IMR-90 (cell line): ENCODE measurements at regions not wholly inside any gene's neighbourhood (a gene's known extent, or its start where the extent isn't known, plus 50 kb on each side); places are given as distances from the start of the nearest gene placed in this dataset.

Experiments used
- ATAC-seq: fragments of 200-7000 bp; cut with Tn5 transposase; 2 replicates; pipeline ENCODE4 v1.9.1; 2020; ENCODE audit warnings: low read depth, mild to moderate bottlenecking, moderate library complexity
- BruUV-seq: library from RNA; stranded (reverse); fragments of 400-500 nt; replicated peaks from 2 replicates; lab custom pipeline; 2021; lab: Mats Ljungman, UMichigan
- CTCF ChIA-PET: fragments of 300-600 bp; formaldehyde crosslinking; extraction: SDS; loops from one replicate; lab custom pipeline; 2021; ENCODE audit warnings: antibody characterized with exemption; lab: Yijun Ruan, JAX
- POLR2A ChIA-PET: fragments of 300-600 bp; sonication (Branson Sonifier 250); formaldehyde crosslinking; loops from one replicate; lab custom pipeline; 2022; ENCODE audit warnings: antibody characterized with exemption; ENCODE audit not compliant: unreplicated experiment; lab: Charles Lee
- DNase-seq: peaks from one replicate; pipeline ENCODE4 v3.0.0; 2013
- H2AFZ ChIP-seq: replicated peaks from 2 replicates; pipeline ENCODE3; 2013; ENCODE audit warnings: low read length, mild to moderate bottlenecking; ENCODE audit not compliant: poor library complexity
- H2AK5ac ChIP-seq: 2 replicates; pipeline ENCODE4 v1.6.1; 2013; ENCODE audit warnings: low read depth, low read length, inconsistent platforms
- H2AK9ac ChIP-seq: replicated peaks from 2 replicates; pipeline ENCODE3; 2013; ENCODE audit warnings: mild to moderate bottlenecking, low read depth, low read length, moderate library complexity; ENCODE audit not compliant: poor library complexity
- H2BK120ac ChIP-seq: 2 replicates; pipeline ENCODE4 v1.6.1; 2013; ENCODE audit warnings: low read depth, low read length, inconsistent platforms
- H2BK15ac ChIP-seq: 3 replicates; pipeline ENCODE4 v1.6.1; 2013; ENCODE audit warnings: low read depth, low read length, inconsistent platforms
- H2BK20ac ChIP-seq: 2 replicates; pipeline ENCODE4 v1.6.1; 2013; ENCODE audit warnings: low read depth, mild to moderate bottlenecking, inconsistent platforms, low read length, moderate library complexity
- H2BK5ac ChIP-seq: 2 replicates; pipeline ENCODE4 v1.6.1; 2013; ENCODE audit warnings: mild to moderate bottlenecking, low read depth, low read length, inconsistent platforms; ENCODE audit not compliant: poor library complexity, severe bottlenecking
- H3K14ac ChIP-seq: replicated peaks from 2 replicates; pipeline ENCODE4 v1.6.1; 2013; ENCODE audit warnings: low read depth, low read length, inconsistent platforms
- H3K18ac ChIP-seq: 2 replicates; pipeline ENCODE4 v1.6.1; 2013; ENCODE audit warnings: low read depth, low read length, control low read depth
- H3K23ac ChIP-seq: 2 replicates; pipeline ENCODE4 v1.6.1; 2013; ENCODE audit warnings: low read depth, low read length, inconsistent platforms
- H3K27ac ChIP-seq: 2 replicates; pipeline ENCODE4 v1.5.1; 2013; ENCODE audit warnings: mild to moderate bottlenecking, control low read depth, low read length; ENCODE audit not compliant: insufficient read depth
- H3K27me3 ChIP-seq: 2 replicates; pipeline ENCODE4 v1.6.1; 2013; ENCODE audit warnings: low read length; ENCODE audit not compliant: control insufficient read depth, insufficient read depth
- H3K36me3 ChIP-seq: 2 replicates; pipeline ENCODE4 v1.6.1; 2013; ENCODE audit warnings: low read length, mixed read lengths; ENCODE audit not compliant: control insufficient read depth, insufficient read depth
- H3K4ac ChIP-seq: 2 replicates; pipeline ENCODE4 v1.6.1; 2013; ENCODE audit warnings: low read depth, low read length, inconsistent platforms
- H3K4me1 ChIP-seq: 2 replicates; pipeline ENCODE4 v1.6.1; 2013; ENCODE audit warnings: low read length, mixed read lengths; ENCODE audit not compliant: control insufficient read depth, insufficient read depth
- H3K4me2 ChIP-seq: 2 replicates; pipeline ENCODE4 v1.6.1; 2013; ENCODE audit warnings: low read depth, mild to moderate bottlenecking, control low read depth, low read length, moderate library complexity
- H3K4me3 ChIP-seq: 2 replicates; pipeline ENCODE4 v1.5.1; 2013; ENCODE audit warnings: low read depth, mild to moderate bottlenecking, control low read depth, low read length, moderate library complexity; ENCODE audit not compliant: insufficient read depth
- H3K56ac ChIP-seq: 2 replicates; pipeline ENCODE4 v1.6.1; 2013; ENCODE audit warnings: low read length, inconsistent platforms; ENCODE audit not compliant: insufficient read depth; ENCODE audit errors: extremely low read depth
- H3K79me1 ChIP-seq, 2 experiments: 2 replicates each; pipeline ENCODE4 v1.6.1; 2013; ENCODE audit warnings: low read length in 2 of 2, inconsistent platforms in 1 of 2, low read depth in 1 of 2
- H3K9ac ChIP-seq: 2 replicates; pipeline ENCODE4 v1.6.1; 2013; ENCODE audit warnings: low read depth, low read length, control low read depth
- H3K9me1 ChIP-seq: 2 replicates; pipeline ENCODE4 v1.6.1; 2013; ENCODE audit warnings: low read length, inconsistent platforms; ENCODE audit not compliant: insufficient read depth
- H3K9me3 ChIP-seq: 2 replicates; pipeline ENCODE4 v1.6.1; 2013; ENCODE audit warnings: low read length; ENCODE audit not compliant: control insufficient read depth, insufficient read depth
- H4K20me1 ChIP-seq: 2 replicates; pipeline ENCODE4 v1.6.1; 2013; ENCODE audit warnings: low read length, inconsistent platforms; ENCODE audit not compliant: insufficient read depth
- H4K5ac ChIP-seq: 2 replicates; pipeline ENCODE4 v1.6.1; 2013; ENCODE audit warnings: mild to moderate bottlenecking, low read depth, low read length, control low read depth
- H4K8ac ChIP-seq, 2 experiments: 2 replicates each; pipeline ENCODE4 v1.6.1; 2013; ENCODE audit warnings: low read depth in 2 of 2, low read length in 2 of 2, control low read depth in 1 of 2, inconsistent platforms in 1 of 2
- H4K91ac ChIP-seq: 2 replicates; pipeline ENCODE4 v1.6.1; 2013; ENCODE audit warnings: low read depth, low read length, inconsistent platforms; ENCODE audit not compliant: insufficient read depth
- BHLHE40 ChIP-seq: fragments of 150-350 bp; IDR thresholded peaks from 2 replicates; pipeline ENCODE4 v1.6.1; 2016; ENCODE audit warnings: mild to moderate bottlenecking, low read depth, low read length
- CEBPB ChIP-seq: IDR thresholded peaks from 2 replicates; pipeline ENCODE4 v1.6.1; 2012; ENCODE audit warnings: low read depth, low read length, improper control_type of control experiment
- CHD1 ChIP-seq: IDR thresholded peaks from 2 replicates; pipeline ENCODE4 v1.6.1; 2012; ENCODE audit warnings: low read depth, low read length, improper control_type of control experiment
- FOS ChIP-seq: fragments of 150-350 bp; IDR thresholded peaks from 2 replicates; pipeline ENCODE4 v1.6.1; 2016; ENCODE audit warnings: low read depth, low read length
- MAFK ChIP-seq: IDR thresholded peaks from 2 replicates; pipeline ENCODE4 v1.6.1; 2012; ENCODE audit warnings: low read depth, low read length, improper control_type of control experiment
- MXI1 ChIP-seq: IDR thresholded peaks from 2 replicates; pipeline ENCODE4 v1.6.1; 2012; ENCODE audit warnings: low read depth, mild to moderate bottlenecking, low read length, moderate library complexity, borderline replicate concordance
- NFE2L2 ChIP-seq: fragments of 150-350 bp; IDR thresholded peaks from 2 replicates; pipeline ENCODE4 v1.6.1; 2016; ENCODE audit warnings: low read depth, mild to moderate bottlenecking, low read length
- POLR2A ChIP-seq: IDR thresholded peaks from 2 replicates; pipeline ENCODE4 v1.6.1; 2012; ENCODE audit warnings: mild to moderate bottlenecking, low read depth, low read length
- RAD21 ChIP-seq: IDR thresholded peaks from 2 replicates; pipeline ENCODE4 v1.6.1; 2012; ENCODE audit warnings: low read length, improper control_type of control experiment
- RCOR1 ChIP-seq: IDR thresholded peaks from 2 replicates; pipeline ENCODE4 v1.6.1; 2012; ENCODE audit warnings: mild to moderate bottlenecking, low read length, improper control_type of control experiment; ENCODE audit not compliant: insufficient replicate concordance
- RFX5 ChIP-seq: IDR thresholded peaks from 2 replicates; pipeline ENCODE4 v1.8.0; 2012; ENCODE audit warnings: low read depth, mild to moderate bottlenecking, low read length, moderate library complexity
- SMC3 ChIP-seq: fragments of 150-350 bp; IDR thresholded peaks from 2 replicates; pipeline ENCODE4 v1.6.1; 2016; ENCODE audit warnings: low read depth, mild to moderate bottlenecking, antibody characterized with exemption, low read length, moderate library complexity
- WGBS, 2 experiments: methylation state at CpG; one replicate each; pipeline versions ENCODE4 v1.1.5 to v1.1.7; 2013; ENCODE audit warnings: missing lambda C conversion rate in 2 of 2; ENCODE audit not compliant: insufficient read length in 1 of 2; ENCODE audit errors: extremely low coverage in 2 of 2; 5-methylcytosine and 5-hydroxymethylcytosine counted together
- dilution Hi-C: fragments of 300-500 bp; cut with HindIII; formaldehyde crosslinking; loops from one replicate; pipeline ENCODE4 v1.14.3; 2018; ENCODE audit warnings: low sequenced_read_pairs; ENCODE audit not compliant: unreplicated experiment
- in situ Hi-C: fragments of 300-500 bp; cut with MboI; formaldehyde crosslinking; loops from 3 replicates; pipeline ENCODE4 v1.14.3; 2019; ENCODE audit warnings: low sequenced_read_pairs, inconsistent platforms, mixed read lengths
- intact Hi-C: fragments of 100-400 bp; cut with micrococcal nuclease; formaldehyde crosslinking; loops from 2 replicates; pipeline ENCODE4 v1.10.0; 2022
- TF ChIP-seq, protein P1 (sequence below): fragments of 150-350 bp; IDR thresholded peaks from 2 replicates; pipeline ENCODE4 v1.6.1; 2016; ENCODE audit warnings: low read depth, mild to moderate bottlenecking, low read length, moderate library complexity, borderline replicate concordance

DNA sequence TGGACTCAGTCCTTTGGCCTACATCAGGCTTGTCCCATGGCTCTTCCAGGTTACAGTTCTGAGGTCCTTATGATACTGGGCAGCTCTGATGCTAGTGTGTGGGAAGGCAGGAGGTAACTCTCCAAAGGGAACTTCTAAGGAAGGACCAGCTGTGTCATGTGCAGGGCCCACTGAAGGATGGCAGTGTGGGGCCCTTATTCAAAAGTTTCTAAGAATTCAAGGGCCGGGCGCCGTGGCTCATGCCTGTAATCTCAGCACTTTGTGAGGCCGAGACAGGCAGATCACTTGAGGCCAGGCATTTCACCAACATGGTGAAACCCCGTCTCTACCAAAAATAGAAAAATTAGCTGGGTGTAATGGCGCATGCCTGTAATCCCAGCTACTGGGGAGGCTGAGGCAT lies 254.2 kb upstream of the HABP2 start:
- dilution Hi-C loops: no loop called here
- ChIA-PET POLR2A (no interaction called here), CTCF (no interaction called here)
- Histone ChIP-seq H2BK5ac (no peak overlapping the region), H3K23ac (no peak overlapping the region), H3K4me3 (no peak overlapping the region), H3K9me3 (no peaks in the 10 kb centered on the region), H3K14ac (no peak overlapping the region), H3K18ac (no peak overlapping the region), H3K4me1 (no peaks in the 10 kb centered on the region), H3K4me2 (no peak overlapping the region), H3K4ac (no peak overlapping the region), H2BK20ac (no peak overlapping the region), H4K8ac (no peak overlapping the region), H3K27me3 (no peaks in the 10 kb centered on the region; the same call in 1 of the 2 replicates), H2BK120ac (no peak overlapping the region), H3K27ac (no peak overlapping the region), H2AFZ (no peak overlapping the region), H3K79me1 (no peaks in the 10 kb centered on the region), H4K20me1 (no peaks in the 10 kb centered on the region), H4K5ac (no peak overlapping the region), H3K9ac (no peak overlapping the region), H3K56ac (no peak overlapping the region), H3K36me3 (no peaks in the 10 kb centered on the region), H2AK9ac (no peak overlapping the region), H3K9me1 (no peaks in the 10 kb centered on the region), H2BK15ac (no peak overlapping the region), H4K91ac (no peak overlapping the region), H2AK5ac (no peak overlapping the region)
- no peak for DNase-seq
- BruUV-seq: no TSS peak
- TF ChIP-seq FOS: no peak
- no peak for TF ChIP-seq NFE2L2
- TF ChIP-seq RFX5: no peak
- no peak for TF ChIP-seq CEBPB
- TF ChIP-seq MAFK: no peak
- TF ChIP-seq, protein P1, sequence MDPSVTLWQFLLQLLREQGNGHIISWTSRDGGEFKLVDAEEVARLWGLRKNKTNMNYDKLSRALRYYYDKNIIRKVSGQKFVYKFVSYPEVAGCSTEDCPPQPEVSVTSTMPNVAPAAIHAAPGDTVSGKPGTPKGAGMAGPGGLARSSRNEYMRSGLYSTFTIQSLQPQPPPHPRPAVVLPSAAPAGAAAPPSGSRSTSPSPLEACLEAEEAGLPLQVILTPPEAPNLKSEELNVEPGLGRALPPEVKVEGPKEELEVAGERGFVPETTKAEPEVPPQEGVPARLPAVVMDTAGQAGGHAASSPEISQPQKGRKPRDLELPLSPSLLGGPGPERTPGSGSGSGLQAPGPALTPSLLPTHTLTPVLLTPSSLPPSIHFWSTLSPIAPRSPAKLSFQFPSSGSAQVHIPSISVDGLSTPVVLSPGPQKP: no peak
- TF ChIP-seq MXI1: no peak
- no peak for TF ChIP-seq BHLHE40
- TF ChIP-seq CHD1: no peak
- no peak for TF ChIP-seq RCOR1
- no peak for TF ChIP-seq RAD21
- TF ChIP-seq SMC3: no peak
- TF ChIP-seq POLR2A: no peak
- no CpG with 5 or more reads among the region's 6 CpGs for WGBS, 2 experiments
- intact Hi-C loops: no loop called here
- in situ Hi-C loops: no loop called here
- no peak for ATAC-seq
